GM12873 (cell line): ENCODE measurements at regions not wholly inside any gene's neighbourhood (a gene's known extent, or its start where the extent isn't known, plus 50 kb on each side); places are given as distances from the start of the nearest gene placed in this dataset.

Experiments used
- TF ChIP-seq, protein P1 (sequence below): IDR thresholded peaks from 2 replicates; pipeline ENCODE4 v1.5.1; 2012; ENCODE audit warnings: low read depth, mild to moderate bottlenecking, moderate library complexity, low read length, control low read depth; ENCODE audit not compliant: insufficient read depth; ENCODE audit errors: missing control alignments

DNA sequence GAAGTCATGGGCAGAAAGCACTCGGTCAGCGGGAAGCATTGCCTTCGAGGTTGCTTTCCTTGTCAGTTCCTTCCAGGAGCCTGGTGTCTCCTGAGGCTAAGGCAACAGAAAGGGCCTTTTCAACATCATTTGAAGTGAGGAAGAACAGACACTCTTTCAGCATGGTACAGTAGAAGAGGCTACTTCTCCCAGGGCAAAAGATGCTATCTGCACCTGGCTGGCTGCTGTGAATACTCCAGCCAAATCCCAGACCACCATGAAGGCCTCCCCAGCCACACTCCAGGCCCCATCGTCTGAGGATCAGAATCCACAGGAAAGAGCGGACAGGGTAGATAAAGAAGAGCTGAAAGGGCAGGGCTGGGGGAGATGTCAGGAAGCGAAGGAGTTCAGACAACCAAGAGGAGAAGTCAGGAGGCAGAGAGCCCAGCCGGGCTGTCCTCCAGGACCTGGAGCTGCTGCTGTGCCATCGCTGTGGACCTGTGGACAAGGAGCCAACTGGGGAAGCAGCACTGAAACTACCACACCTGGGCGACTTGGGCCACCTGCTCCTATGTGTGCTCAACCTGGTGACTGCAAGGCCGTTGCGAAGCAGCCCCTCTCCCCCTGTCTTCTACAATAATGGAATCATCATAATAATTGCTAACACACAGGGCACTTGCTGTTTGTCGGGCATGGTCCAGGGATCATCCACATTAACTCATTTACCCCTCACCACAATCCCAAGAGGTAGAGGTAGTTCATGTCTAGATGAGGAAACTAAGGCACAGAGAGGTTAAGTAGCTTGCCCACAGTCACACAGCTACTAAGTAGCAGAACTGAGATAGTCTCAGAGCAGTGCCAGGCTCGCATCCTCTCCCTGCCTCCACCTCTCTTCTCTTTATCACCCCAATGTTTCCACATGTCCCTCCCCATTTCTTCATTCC, 88.0 kb upstream of the ZBTB40 start:
- TF ChIP-seq, protein P1, sequence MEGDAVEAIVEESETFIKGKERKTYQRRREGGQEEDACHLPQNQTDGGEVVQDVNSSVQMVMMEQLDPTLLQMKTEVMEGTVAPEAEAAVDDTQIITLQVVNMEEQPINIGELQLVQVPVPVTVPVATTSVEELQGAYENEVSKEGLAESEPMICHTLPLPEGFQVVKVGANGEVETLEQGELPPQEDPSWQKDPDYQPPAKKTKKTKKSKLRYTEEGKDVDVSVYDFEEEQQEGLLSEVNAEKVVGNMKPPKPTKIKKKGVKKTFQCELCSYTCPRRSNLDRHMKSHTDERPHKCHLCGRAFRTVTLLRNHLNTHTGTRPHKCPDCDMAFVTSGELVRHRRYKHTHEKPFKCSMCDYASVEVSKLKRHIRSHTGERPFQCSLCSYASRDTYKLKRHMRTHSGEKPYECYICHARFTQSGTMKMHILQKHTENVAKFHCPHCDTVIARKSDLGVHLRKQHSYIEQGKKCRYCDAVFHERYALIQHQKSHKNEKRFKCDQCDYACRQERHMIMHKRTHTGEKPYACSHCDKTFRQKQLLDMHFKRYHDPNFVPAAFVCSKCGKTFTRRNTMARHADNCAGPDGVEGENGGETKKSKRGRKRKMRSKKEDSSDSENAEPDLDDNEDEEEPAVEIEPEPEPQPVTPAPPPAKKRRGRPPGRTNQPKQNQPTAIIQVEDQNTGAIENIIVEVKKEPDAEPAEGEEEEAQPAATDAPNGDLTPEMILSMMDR = no peak

DNA sequence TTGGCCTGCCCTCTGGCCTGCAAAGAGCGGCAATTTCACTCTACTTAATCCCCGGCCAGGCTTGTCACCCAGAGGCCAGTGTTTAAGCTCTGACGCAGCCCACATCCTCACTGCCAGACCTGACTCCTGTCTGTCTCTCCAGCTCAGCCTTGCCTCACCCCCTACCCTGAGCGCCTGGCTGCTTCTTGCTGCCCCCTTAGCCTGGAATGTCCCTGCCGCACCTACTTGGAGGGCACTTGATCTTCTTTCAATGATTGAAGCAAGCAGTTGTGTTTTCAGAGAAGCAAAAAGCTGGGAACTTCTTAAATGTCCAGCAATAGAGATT, 87.4 kb upstream of the ZBTB40 start:
- TF ChIP-seq, protein P1 = no peak

DNA sequence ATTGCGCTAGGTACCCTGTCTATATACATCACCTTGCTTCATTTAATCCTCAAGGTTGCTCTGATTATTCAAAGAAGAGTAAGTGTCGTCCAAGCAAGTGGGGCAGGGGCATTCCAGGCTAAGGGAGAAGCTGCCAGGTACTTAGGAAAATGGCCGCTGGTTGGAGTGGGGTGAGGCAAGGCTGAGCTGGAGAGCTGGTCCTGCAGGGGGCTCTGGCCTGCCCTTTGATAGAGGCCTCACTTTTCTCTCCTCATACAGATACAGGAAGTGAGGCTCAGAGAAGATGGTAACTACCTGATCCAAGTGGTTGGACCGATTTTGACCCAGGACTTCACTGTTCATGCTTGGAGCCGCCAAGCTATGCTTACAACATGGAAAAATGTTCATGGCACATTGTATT, 86.9 kb upstream of the ZBTB40 start:
- TF ChIP-seq, protein P1 = no peak

DNA sequence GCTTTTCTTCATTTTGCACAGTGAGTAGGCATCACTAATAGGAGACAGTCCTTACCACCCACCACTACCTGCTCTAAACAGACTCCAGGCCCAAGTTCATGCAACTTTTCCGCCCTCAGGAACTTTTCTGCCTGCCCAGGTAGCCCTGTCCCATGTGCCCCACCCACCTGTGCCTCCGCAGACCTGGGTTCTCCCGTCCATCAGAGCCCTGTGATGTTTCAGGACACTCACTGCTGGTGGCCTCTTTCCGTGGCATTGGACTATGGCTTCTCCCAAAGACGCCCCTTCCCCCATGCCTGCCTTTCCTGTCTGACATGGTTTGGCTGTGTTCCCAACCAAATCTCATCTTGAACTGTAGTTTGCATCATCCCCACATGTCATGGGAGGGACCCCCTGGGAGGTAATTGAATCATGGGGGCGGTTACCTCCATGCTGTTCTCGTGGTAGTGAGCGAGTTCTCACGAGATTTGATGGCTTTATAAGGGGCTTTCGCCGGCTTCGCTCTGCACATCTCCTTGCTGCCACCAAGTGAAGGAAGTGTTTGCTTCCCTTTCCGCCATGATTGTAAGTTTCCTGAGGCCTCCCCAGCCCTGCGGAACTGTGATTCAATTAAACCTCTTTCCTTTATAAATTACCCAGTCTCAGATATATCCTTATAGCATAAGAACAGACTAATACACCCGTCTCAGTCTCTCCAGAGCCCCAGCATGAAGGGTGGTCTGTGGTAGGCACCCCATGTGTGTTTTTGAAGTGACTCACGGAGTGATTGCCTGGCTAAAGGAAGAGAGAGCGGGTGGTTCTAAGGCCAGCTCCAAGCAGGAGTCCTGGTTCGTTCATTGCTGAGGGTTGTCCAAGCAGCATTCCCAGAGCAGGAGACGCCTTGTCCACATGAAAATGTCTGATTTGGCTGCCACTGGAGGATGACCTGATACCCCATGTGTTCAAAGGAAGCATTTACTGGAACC, 86.0 kb upstream of the ZBTB40 start:
- TF ChIP-seq, protein P1 = no peak

DNA sequence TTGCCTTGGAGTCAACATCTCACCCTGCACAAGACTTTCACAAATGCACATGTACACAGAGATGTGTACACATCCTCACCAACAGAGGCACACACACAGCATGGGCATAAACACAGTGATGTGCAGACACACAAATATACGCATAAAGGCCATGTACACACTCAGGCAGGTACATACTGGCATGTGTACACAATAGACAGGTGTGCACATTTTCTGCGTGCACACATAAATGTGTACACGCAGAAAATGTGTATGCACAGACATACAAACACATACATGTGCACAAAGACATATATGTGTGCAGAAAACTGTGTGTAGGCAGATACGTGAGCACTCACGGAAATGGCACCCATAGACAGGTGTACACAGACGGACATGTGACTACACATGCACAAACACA, 85.3 kb upstream of the ZBTB40 start:
- TF ChIP-seq, protein P1 = no peak

DNA sequence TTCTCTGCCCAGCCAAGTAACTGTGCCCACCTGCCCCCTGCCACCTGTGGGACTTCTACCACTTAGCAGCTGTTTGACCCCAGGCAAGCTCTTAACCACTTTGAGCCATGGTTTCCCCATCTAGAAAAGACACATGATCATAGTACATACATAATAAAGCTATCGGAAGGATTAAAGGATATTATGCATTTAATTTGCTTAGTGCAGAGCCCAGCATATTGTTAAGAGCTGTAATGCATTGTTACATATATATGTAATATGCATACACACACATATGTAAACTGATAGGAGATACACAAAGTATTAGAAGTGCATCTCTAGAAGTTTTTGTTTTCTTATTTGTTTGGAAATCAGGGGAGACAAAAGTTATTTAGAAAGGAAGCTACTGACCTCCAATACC, 83.5 kb upstream of the ZBTB40 start:
- TF ChIP-seq, protein P1 = no peak

DNA sequence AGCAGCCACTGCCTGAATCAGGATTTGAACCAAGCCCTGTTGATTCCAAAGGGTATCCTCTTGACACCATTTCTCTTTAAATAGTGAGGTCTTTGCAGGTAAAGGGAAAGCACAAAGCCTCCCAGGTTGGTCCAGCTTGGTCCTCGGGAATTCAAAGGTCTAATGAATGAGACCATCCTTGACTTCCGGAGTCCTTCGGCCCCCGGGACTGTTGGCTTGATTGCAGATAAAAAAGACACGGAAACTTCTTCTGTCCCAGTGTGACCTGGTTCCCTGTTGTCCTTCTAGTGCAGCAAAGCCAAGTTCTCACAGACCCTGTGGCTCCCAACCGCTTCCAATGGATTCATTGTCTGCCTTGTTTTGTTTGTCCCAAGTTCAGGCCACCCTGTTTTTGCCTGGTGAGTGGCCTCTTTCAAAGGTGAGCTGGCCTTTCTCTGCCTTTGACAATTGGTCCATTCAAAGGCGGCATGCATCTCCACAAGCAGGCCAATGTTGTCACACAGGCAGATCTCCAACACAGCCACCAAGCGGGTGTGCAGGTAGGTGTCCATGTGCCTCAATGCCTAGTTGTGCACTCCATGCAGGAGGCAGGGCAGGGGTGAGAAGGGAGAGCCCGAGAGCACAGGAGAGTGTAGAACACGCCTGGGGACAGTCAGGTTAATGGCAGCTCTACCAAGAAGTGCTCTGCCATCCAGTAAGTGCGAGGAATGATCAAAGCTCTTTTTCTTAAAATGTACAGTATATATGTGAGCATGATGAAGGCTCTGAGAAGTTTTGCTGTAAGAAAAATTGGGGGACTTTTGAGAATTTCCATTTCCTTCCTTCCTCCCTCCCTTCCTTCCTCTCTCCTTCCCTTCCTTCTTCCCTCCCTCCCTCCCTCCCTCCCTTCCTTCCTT, 82.1 kb upstream of the ZBTB40 start:
- TF ChIP-seq, protein P1 = no peak
